Stimulated activated naive CD8-positive, alpha-beta T cell treated with anti-CD3 and anti-CD28 coated beads, Interleukin-15, Interleukin-2, amounts not matched to agents 100 U/mL and 50 U/mL, for 24 hours (primary cell): ENCODE measurements at regions not wholly inside any gene's neighbourhood (a gene's known extent, or its start where the extent isn't known, plus 50 kb on each side); places are given as distances from the start of the nearest gene placed in this dataset.
"Not testable (repeated sequence)": the region's sequence is repeated elsewhere in the genome, so short reads cannot be mapped to it uniquely, and the experiment has no call there.

Experiments
- ATAC-seq: fragments of 150-1000 bp; cut with Tn5 transposase; one replicate; pipeline ENCODE4 v1.10.0; 2021
- DNase-seq: peaks from one replicate; pipeline ENCODE4 v3.0.0; 2021

GRCh38 chr13:87538366-87539052 is 132.7 kb upstream of the SLITRK5 start:
- no peak for ATAC-seq
- no peak for DNase-seq

DNA sequence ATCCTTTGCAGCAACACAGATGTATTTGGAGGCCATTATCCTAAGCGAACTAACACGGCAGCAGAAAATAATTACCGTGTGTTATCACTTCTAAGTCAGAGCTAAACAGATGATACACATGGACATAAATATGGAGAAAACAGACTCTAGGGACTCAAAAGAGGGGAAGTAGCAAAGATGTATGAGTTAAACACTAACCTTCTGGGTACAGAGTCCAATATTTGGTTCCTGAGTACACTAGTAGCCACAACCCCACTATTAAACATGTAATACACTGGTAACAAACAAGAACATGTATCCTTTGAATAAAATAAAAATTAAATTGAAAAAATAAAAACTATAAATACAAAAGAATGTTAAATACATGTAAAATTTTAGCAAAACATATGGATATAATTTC is 118.0 kb upstream of the SLITRK5 start:
- ATAC-seq (no peak), DNase-seq (no peak)

DNA sequence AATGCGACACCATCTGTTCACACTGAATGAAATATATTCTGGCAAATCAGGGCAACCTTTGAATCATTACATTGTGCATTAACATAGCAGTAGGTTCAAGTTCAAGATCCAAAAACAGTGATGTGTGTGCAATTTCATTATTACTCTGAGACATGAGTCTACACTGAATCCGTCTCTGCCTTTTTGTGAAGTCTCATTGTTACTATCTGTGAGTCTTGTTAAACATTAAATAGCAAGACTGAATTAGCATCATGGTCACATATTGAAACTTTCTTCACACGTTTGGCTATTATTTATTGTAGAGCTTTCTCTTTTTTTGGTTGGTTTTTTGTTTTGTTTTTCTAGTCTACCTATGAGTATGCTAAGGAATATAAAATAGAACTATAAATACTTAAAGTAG is 117.1 kb upstream of the SLITRK5 start:
- DNase-seq: no peak

GRCh38 chr13:87557788-87558187 is 113.4 kb upstream of the SLITRK5 start:
- no peak for ATAC-seq
- no peak for DNase-seq

More for the DNA sequence above, 117.1 kb upstream of the SLITRK5 start:
- ATAC-seq: no peak

- ATAC-seq, DNase-seq: not testable (repeated sequence)
These were observed 109.6 kb upstream of the SLITRK5 start for GRCh38 chr13:87561580-87561979.

DNA sequence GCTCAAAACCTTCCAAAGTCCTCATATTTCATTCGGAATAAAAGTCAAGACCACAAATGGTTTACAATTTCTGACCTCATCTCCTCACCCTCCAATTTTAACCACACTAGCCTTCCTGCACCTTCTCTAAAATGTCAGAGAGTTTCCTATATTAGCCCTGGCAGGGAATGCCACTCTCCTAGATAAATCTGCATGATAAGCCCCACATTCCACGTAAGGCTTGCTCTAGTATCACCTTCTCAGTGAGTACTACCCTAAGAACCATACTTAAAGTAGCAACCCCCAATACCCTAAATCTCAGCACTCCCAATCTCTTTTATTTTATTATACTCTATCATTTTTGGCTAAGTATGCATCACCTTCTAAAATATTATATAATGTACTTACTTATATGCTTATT is 100.5 kb upstream of the SLITRK5 start:
- no peak for ATAC-seq
- DNase-seq: no peak

DNA sequence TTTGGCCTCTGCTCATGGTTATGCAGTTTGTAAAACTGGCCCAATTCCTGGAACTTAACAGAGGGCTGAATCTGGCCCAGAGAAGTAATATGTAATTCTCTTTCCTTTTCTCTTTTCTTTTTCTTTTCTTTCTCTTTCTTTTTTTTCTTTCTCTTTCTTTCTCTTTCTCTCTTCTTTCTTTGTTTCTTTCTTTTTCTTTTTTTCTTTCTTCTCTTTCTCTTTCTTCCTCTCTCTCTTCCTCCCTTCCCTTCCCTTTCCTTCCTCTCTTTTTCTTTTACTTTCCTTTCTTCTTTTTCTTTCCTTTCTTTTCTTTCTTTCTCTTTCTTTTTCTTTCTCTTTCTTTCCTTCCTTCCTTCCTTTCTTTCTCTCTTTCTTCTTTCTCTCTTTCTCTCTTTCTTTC is 88.8 kb upstream of the SLITRK5 start:
- ATAC-seq: no peak
- DNase-seq: no peak

- no peak for ATAC-seq
- DNase-seq: no peak
These were observed 80.7 kb upstream of the SLITRK5 start for GRCh38 chr13:87590518-87590917.

GRCh38 chr13:87604437-87604836 is 66.7 kb upstream of the SLITRK5 start:
- not testable (repeated sequence) for ATAC-seq, DNase-seq

- ATAC-seq: no peak
- no peak for DNase-seq
These were observed 63.9 kb upstream of the SLITRK5 start for GRCh38 chr13:87607266-87607665.

- ATAC-seq (no peak), DNase-seq (no peak)
These were observed 56.9 kb upstream of the SLITRK5 start for GRCh38 chr13:87614276-87614675.
